ENCODE measurements at regions not wholly inside any gene's neighbourhood (a gene's known extent, or its start where the extent isn't known, plus 50 kb on each side); places are given as distances from the start of the nearest gene placed in this dataset.
A peak's percentile ranks its signal among the peaks of the same experiment; 100 is the strongest.
"Not testable (repeated sequence)": the region's sequence is repeated elsewhere in the genome, so short reads cannot be mapped to it uniquely, and the experiment has no call there.

DNA sequence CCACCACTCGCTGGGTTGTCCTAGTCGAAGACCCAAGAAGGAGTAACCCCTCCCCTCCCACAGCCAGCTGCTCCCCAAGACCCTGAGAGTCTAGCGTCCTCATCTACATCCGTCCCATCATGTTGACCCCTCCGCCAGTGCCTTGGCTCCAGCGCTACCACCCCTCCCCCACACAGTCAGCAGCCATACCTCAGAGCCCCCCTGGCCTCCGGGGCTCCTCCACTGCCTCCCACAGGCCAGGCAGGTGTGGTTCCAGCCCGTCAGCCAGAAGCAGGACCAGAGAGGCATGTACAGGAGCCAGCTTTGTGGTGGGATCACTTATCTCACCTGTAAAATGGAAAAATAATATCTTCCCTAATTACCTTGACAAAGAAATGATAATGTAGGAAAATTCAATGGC lies 51.5 kb upstream of the PHF21B start:
- DNase-seq = no peak

DNA sequence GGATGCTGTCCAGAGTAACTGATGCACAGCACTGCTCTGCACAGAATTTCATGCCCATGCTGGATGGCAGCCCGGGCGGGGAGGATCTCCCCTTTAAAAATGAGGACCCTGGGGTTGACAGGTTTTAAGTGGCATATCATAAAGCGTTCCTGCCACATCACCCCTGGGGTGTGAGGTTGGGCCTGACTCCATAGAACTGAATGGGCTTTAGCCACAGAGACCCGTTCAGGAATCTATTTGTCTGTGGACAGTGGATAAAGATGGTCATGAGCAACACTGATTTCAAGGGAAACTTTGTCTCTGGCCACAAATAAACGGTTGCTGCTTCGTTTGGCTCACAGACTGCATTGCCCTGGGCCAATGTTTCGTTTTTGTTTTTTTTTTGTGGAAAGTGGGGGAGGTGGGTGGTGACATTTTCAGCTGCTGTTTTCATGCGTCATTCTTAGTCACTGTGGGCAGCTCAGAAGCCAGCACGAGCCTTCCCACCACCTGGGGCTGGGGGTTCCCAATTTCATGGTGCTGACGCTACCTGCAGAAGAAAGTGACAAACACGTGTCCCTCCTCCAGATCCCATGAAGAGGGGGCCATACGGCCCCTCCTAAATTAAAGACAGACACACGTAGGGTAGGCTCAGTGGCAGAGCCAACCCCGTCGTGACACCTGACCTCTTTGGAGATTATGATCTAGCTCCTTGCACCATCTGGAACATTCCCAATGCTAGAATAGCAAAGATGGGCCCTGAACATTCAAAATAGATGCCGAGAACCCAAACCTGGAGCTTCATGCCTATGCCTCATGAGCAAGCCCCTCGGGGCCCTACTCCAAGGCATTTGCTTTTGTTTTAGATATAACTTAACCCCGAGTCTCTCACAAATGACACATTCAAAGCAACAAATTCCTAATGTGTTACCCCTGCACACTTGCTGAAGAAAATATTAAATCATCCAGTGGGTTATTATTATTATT lies 54.8 kb upstream of the PHF21B start:
- DNase-seq = no peak

DNA sequence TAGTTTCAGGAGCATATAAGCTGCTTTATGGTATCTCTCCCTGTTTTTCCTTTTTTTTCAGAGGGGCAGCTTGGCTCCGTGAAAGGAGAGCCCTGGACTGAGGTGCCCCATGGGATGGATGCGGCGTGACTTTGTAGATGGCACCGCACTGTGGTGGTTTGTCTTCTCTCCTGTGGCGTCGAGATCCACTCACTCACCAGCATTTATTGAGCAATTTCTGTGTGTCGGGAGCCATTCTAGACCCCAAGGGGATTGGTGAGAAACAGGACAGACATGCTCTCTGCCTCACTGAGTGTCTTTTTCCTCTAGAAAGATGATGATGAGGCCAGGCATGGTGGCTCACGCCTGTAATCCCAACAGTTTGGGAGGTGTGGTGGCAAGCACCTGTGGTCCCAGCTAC lies 55.9 kb upstream of the PHF21B start:
- DNase-seq = no peak

DNA sequence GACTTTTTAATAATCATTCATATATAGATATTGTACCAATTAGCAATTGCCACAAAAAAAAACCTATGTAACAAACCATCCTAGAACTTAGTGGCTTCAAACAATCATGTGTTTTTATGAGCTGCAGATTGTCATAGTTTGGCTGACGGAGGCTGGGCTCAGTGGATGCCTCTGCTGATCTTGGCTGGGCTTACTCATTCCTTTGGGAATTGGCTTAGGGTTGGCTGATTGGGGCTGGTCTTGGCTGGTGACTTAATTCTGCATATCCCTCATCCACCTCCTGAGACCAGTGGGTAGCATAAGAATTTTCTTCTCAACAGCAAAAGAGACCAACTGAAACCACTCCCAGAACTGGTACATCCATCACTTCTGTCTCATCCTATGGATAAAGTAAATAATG lies 57.9 kb upstream of the PHF21B start:
- DNase-seq = no peak

DNA sequence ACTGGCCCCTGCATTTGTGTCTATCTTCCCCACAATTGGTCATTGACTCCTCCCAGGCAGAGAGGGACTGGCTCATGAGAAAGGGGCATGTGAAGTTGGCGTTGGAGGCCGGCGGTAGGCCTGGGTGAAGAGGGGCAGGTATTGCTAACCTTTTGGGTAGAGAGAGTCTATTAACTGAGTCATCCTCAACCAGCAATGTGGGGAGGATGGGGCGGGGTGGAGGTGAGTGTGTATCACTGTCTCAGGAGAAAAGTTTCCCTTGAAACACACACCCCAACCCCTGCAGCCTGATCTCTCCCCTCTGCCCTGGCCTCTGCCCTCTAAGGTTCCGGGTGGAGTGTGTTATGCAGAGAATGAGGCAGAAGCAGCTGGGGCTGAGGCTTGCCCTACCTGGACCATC lies 60.1 kb upstream of the PHF21B start:
- no peak for DNase-seq

DNA sequence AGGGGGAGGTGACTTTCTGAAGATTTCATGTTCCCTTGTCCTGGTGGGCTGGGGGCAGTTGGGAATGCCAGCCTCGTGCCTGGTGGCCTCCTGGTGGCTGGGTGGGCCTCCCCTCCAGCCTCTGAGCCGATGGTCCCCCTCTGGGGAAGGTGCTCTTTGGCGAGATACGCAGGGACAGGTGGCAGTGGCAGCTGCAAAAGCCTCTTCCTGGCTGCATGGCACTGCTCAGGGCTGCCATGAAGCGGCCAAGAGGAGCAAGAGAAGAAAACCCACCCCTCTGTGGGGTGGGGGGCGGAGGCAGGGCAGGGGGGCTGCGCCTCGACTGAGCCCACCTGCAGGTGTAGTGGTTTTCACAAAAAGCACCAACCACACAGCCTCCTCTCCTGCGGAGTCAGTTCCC lies 61.8 kb upstream of the PHF21B start:
- DNase-seq = no peak

DNA sequence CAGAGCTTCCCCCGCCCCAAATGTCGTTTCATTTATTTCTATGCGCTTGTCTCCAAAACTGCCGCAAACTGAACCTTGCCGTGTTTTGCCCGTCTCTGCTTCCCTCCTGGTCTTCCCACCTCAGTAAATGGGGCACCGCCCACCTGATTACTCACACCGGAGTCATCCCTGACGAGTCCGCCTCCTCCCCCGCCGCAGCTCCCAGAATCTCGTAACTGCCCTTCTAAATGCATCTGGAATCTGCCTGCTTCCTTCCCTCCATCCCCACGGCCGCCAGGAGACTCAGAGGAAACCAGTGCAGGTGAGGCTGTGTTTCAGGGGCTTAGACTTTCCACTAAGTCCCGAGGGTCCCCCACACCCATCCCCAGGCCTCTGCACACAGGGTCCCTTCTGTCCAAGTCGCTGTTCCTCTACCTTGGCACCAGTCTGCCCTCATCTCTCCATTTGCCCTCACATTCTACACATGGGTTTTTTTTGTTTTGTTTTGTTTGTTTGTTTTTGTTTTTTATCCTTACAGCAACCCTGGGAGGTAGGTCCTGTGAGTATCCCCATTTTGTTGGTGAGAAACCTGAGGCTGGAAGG lies 62.6 kb upstream of the PHF21B start:
- no peak for DNase-seq

DNA sequence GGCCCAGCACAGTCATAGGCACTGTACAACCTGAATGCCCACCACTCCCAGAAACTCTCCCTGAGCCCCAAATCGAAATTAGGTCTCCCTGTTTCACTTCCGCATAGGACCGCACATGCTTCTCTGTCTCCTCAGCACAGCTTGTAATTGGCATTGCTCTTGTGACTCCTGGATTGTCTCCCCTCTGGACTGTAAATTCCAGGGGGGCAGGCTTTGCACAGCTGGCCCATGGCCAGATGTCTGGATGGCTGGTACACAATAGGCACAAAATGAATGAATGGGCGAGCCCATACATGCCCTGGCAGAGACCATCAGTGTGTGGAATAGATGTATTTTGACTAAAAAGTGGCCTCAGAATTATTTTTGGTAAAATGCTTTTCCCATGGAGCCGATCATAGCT lies 63.3 kb upstream of the PHF21B start:
- DNase-seq = no peak

GRCh38 chr22:45077286-45077685 lies 67.5 kb upstream of the PHF21B start:
- DNase-seq = no peak

DNA sequence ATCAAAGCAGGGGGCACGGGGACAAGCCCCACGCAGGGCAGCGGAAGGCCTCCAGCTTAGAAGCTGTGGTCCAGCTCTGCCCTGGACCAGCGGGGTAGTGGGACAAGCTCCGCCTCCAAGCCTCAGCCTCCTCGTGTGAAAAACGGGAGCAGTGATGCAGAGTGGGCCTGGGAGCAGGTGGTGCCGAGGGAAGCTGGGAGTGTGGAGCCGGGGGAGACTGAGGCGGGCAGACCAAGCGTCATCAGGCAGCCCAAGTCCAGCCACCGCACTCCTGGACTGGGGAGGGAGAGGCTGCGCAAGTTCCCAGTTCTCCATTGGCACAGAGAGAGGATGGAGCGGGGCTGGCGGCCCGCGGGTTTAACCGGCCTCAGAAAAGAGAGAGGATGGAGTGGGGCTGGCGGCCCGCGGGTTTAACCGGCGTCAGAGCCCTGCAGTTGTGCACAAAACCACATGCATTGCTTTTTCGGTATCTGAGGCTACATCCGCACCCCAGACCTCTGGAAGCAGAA lies 68.1 kb upstream of the PHF21B start:
- no peak for DNase-seq

- peak; percentile 9 for DNase-seq
Measured at GRCh38 chr22:45082795-45083194, 73.0 kb upstream of the PHF21B start.

DNA sequence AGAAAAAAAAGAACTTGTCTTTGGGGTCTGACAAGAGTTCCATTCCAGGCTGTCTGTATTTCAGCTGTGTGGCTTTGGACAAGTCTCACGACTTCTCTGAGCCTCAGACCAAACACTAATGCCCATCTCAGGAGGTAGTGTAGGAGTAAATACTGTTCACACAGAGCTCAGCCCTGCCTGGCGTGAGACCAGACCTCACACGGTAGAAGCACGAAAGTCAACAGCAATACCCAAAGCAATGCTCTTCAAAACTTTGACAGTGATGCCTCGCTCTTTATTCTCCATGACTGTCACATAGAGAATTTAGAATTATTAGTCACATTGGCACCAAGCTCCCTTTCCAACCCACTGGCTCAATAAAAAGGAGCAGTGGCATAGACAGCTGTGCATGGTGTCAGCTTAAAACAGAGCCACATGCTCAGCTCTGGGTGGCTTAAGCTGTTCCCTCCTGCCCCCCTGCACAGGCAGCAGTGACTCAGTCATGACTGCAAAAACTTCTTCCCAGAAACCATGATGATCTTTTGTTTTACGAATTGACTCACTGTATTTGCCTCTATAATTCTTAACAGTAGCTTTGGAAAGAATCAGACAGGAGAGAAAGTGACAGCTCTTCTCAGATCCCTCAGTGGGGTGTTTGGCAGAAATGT lies 74.0 kb upstream of the PHF21B start:
- DNase-seq = no peak

- DNase-seq = no peak
Measured at GRCh38 chr22:45084400-45084920, 74.7 kb upstream of the PHF21B start.

- no peak for DNase-seq
Measured at GRCh38 chr22:45087802-45088201, 75.9 kb upstream of the NUP50 start.

DNA sequence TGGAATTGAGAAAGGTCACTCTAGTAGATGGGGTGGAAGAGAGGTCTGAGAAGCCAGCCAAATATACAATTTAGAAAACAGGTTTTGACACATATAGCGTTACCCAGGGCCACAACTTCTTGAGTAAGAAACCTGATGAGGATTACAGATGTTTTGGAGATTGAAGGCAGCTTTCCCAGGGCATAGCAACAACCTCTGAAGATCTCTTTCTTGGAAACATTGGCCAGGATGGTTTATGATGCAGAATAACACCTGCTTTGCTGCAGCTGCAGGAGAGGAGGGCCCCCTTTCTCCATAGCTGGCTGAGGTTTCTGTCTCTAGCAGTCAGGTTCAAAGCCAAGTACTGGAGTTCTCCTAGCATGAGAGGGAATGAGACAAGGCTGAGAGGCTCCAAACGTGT lies 75.1 kb upstream of the NUP50 start:
- no peak for DNase-seq

- DNase-seq = no peak
Measured at GRCh38 chr22:45090497-45090910, 73.2 kb upstream of the NUP50 start.

DNA sequence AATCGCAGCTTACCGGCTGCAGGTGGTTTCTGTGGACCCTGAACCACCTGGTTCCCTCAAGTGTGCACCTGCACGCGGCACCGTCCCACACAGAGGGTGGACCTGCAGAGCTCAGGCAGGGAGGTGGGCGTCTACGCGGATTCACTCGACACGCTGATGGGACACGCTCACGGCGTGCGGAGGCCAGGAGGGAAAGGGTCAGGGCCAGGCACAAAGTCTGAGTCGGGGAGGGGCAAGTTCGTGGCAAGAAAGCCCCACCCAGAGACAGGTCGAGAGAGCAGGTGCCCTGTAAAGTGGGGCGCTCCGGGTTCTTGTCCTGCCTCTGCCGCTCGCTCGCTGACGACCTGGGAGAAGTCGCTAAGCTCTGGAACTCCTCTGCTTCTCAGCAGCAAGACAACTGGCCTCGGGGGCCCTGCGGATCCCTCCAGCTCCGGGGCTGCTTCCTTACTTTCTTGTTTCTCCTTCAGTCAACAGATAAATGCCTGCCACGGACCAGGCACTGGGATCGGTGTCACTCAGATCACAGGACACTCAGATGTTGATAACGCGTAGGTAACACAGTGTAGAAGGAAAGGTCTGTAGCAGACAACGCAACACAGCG lies 72.4 kb upstream of the NUP50 start:
- DNase-seq = no peak

GRCh38 chr22:45091875-45092274 lies 71.8 kb upstream of the NUP50 start:
- DNase-seq = not testable (repeated sequence)

GRCh38 chr22:45092644-45093043 lies 71.1 kb upstream of the NUP50 start:
- no peak for DNase-seq

DNA sequence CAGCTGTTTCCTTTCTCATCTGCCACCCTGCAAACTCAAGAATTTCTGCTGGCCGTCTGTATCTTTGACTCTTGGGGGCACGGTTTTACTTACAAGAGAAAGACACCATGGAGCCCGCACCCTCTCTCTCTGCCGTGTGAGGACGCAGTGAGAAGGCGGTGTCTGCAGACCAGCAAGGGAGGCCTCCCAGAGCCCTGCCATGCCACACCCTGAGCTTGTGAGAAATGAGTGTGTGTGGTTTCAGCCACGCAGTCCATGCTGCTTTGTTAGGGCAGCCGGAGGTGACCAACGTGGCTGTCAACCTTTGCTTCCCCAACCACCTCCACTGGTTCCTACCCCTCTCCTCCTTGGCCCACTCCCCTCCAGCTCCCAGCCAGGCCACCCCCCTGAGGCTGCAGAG lies 70.1 kb upstream of the NUP50 start:
- DNase-seq = no peak

- no peak for DNase-seq
Measured at GRCh38 chr22:45094081-45094720, 69.5 kb upstream of the NUP50 start.

- no peak for DNase-seq
Measured at GRCh38 chr22:45094825-45095224, 68.9 kb upstream of the NUP50 start.
